ENCODE measurements at regions not wholly inside any gene's neighbourhood (a gene's known extent, or its start where the extent isn't known, plus 50 kb on each side); places are given as distances from the start of the nearest gene placed in this dataset.

- Mint-ChIP-seq H3K9me3 (no peaks in the 10 kb centered on the region), H3K27me3 (peaks cover 9% of the 10 kb centered on the region), H3K4me1 (ENCODE audit: unreplicated experiment) (no peaks in the 10 kb centered on the region), H3K4me3 (no peak overlapping the region), H3K36me3 (no peaks in the 10 kb centered on the region), H3K27ac (no peak overlapping the region)
- no peak for DNase-seq (ENCODE audit: extremely low spot score, unreplicated experiment)
- TF ChIP-seq CTCF (conservative IDR thresholded peaks at IDR 0.05): no peak
Measured at GRCh38 chr1:212532469-212533147, 76.0 kb upstream of the ATF3 start.

GRCh38 chr1:212533148-212533517 lies 75.4 kb upstream of the ATF3 start:
- no peaks in the 10 kb centered on the region for H3K9me3 Mint-ChIP-seq
- H3K4me3 Mint-ChIP-seq: no peak overlapping the region
- H3K27ac Mint-ChIP-seq: no peak overlapping the region
- no peaks in the 10 kb centered on the region for H3K36me3 Mint-ChIP-seq
- H3K27me3 Mint-ChIP-seq: peaks cover 9% of the 10 kb centered on the region
- TF ChIP-seq CTCF (conservative IDR thresholded peaks at IDR 0.05): no peak
- H3K4me1 Mint-ChIP-seq (ENCODE audit: unreplicated experiment): no peaks in the 10 kb centered on the region
- no peak for DNase-seq (ENCODE audit: extremely low spot score, unreplicated experiment)

GRCh38 chr1:212536586-212536985 lies 72.0 kb upstream of the ATF3 start:
- Mint-ChIP-seq H3K9me3 (no peaks in the 10 kb centered on the region), H3K27ac (no peak overlapping the region), H3K27me3 (peaks cover 10% of the 10 kb centered on the region), H3K4me3 (no peak overlapping the region), H3K36me3 (no peaks in the 10 kb centered on the region), H3K4me1 (ENCODE audit: unreplicated experiment) (no peaks in the 10 kb centered on the region)
- DNase-seq (ENCODE audit: extremely low spot score, unreplicated experiment): no peak
- no peak for TF ChIP-seq CTCF (conservative IDR thresholded peaks at IDR 0.05)

- no peak for TF ChIP-seq CTCF (conservative IDR thresholded peaks at IDR 0.05)
- H3K9me3 Mint-ChIP-seq: no peaks in the 10 kb centered on the region
Measured at GRCh38 chr1:212537610-212538009, 71.0 kb upstream of the ATF3 start.

GRCh38 chr1:212539737-212540430 lies 68.7 kb upstream of the ATF3 start:
- Mint-ChIP-seq H3K4me1 (ENCODE audit: unreplicated experiment) (no peaks in the 10 kb centered on the region), H3K9me3 (no peaks in the 10 kb centered on the region), H3K27ac (no peak overlapping the region), H3K4me3 (no peak overlapping the region), H3K36me3 (no peaks in the 10 kb centered on the region), H3K27me3 (peaks cover 9% of the 10 kb centered on the region)
- TF ChIP-seq CTCF (conservative IDR thresholded peaks at IDR 0.05): no peak
- no peak for DNase-seq (ENCODE audit: extremely low spot score, unreplicated experiment)

More at GRCh38 chr1:212537610-212538009, 71.0 kb upstream of the ATF3 start:
- no peak overlapping the region for H3K27ac Mint-ChIP-seq
- H3K4me1 Mint-ChIP-seq (ENCODE audit: unreplicated experiment): no peaks in the 10 kb centered on the region
- no peaks in the 10 kb centered on the region for H3K36me3 Mint-ChIP-seq
- no peak overlapping the region for H3K4me3 Mint-ChIP-seq
- DNase-seq (ENCODE audit: extremely low spot score, unreplicated experiment): no peak
- H3K27me3 Mint-ChIP-seq: peaks cover 5% of the 10 kb centered on the region

All from type B pancreatic cell (in vitro differentiated cells).